Mesenchymal stem cell (in vitro differentiated cells and primary cell): ENCODE measurements at regions not wholly inside any gene's neighbourhood (a gene's known extent, or its start where the extent isn't known, plus 50 kb on each side); places are given as distances from the start of the nearest gene placed in this dataset.
"Not testable (repeated sequence)": the region's sequence is repeated elsewhere in the genome, so short reads cannot be mapped to it uniquely, and the experiment has no call there.

ENCODE experiments used
- DNase-seq: peaks from one replicate; pipeline ENCODE4 v3.0.0-alpha.2; 2013
- H2AFZ ChIP-seq: one replicate; pipeline ENCODE4 v1.6.1; 2013; ENCODE audit warnings: low read depth, mild to moderate bottlenecking, control low read depth, inconsistent platforms, low read length, moderate library complexity
- H2AK5ac ChIP-seq: 2 replicates; pipeline ENCODE4 v1.6.1; 2013; ENCODE audit warnings: low read length, moderate library complexity, mild to moderate bottlenecking, inconsistent platforms; ENCODE audit not compliant: severe bottlenecking
- H2BK120ac ChIP-seq: one replicate; pipeline ENCODE4 v1.6.1; 2013; ENCODE audit warnings: low read depth, mild to moderate bottlenecking, inconsistent platforms, low read length, moderate library complexity
- H2BK12ac ChIP-seq, 2 experiments: one replicate each; pipeline ENCODE4 v1.6.1; 2013; ENCODE audit warnings: inconsistent platforms in 2 of 2, low read length in 2 of 2, mild to moderate bottlenecking in 2 of 2, moderate library complexity in 2 of 2, control low read depth in 1 of 2
- H2BK15ac ChIP-seq: one replicate; pipeline ENCODE4 v1.6.1; 2013; ENCODE audit warnings: mild to moderate bottlenecking, low read depth, inconsistent platforms; ENCODE audit not compliant: poor library complexity, severe bottlenecking
- H2BK5ac ChIP-seq: 2 replicates; pipeline ENCODE4 v1.6.1; 2013; ENCODE audit warnings: low read depth, mild to moderate bottlenecking, low read length, control low read depth, inconsistent platforms; ENCODE audit not compliant: poor library complexity, severe bottlenecking
- H3K14ac ChIP-seq, 2 experiments: one replicate each; pipeline ENCODE4 v1.6.1; 2013; ENCODE audit warnings: inconsistent platforms in 2 of 2, low read length in 2 of 2, control low read depth in 1 of 2, mild to moderate bottlenecking in 1 of 2, moderate library complexity in 1 of 2
- H3K18ac ChIP-seq, 2 experiments: one replicate each; pipeline ENCODE4 v1.6.1; 2013; ENCODE audit warnings: inconsistent platforms in 2 of 2, low read length in 2 of 2, control low read depth in 1 of 2, low read depth in 1 of 2, mild to moderate bottlenecking in 1 of 2
- H3K23ac ChIP-seq, 2 experiments: one replicate each; pipeline ENCODE4 v1.6.1; 2013; ENCODE audit warnings: inconsistent platforms in 2 of 2, low read length in 2 of 2, mild to moderate bottlenecking in 2 of 2, moderate library complexity in 2 of 2, control low read depth in 1 of 2
- H3K27ac ChIP-seq: 2 replicates; pipeline ENCODE4 v1.5.1; 2013; ENCODE audit warnings: mild to moderate bottlenecking, moderate library complexity, low read length, control low read depth, inconsistent platforms; ENCODE audit not compliant: poor library complexity, severe bottlenecking
- H3K27me3 ChIP-seq, 2 experiments: 2 replicates each; pipeline versions ENCODE4 v1.6.1 to v1.7.0; 2013; ENCODE audit warnings: low read length in 2 of 2, mild to moderate bottlenecking in 2 of 2, moderate library complexity in 2 of 2, control low read depth in 1 of 2, inconsistent platforms in 1 of 2; ENCODE audit not compliant: control insufficient read depth in 1 of 2, insufficient read depth in 1 of 2
- H3K36me3 ChIP-seq, 2 experiments: 2 replicates each; pipeline versions ENCODE4 v1.6.1 to v1.7.0; 2013; ENCODE audit warnings: low read length in 2 of 2, control low read depth in 1 of 2, inconsistent platforms in 1 of 2, low read depth in 1 of 2, mild to moderate bottlenecking in 1 of 2; ENCODE audit not compliant: insufficient read depth in 2 of 2, control insufficient read depth in 1 of 2
- H3K4ac ChIP-seq, 2 experiments: one replicate each; pipeline ENCODE4 v1.6.1; 2013; ENCODE audit warnings: inconsistent platforms in 2 of 2, low read length in 2 of 2, mild to moderate bottlenecking in 2 of 2, moderate library complexity in 2 of 2, control low read depth in 1 of 2, low read depth in 1 of 2
- H3K4me1 ChIP-seq: 2 replicates; pipeline ENCODE4 v1.6.1; 2013; ENCODE audit warnings: low read depth, low read length, control low read depth; ENCODE audit not compliant: control insufficient read depth, insufficient read depth
- H3K4me2 ChIP-seq: 2 replicates; pipeline ENCODE4 v1.6.1; 2013; ENCODE audit warnings: low read length, mild to moderate bottlenecking, inconsistent platforms; ENCODE audit not compliant: poor library complexity, severe bottlenecking
- H3K4me3 ChIP-seq, 2 experiments: 2 replicates each; pipeline versions ENCODE4 v1.5.1 to v1.7.0; 2013; ENCODE audit warnings: low read length in 2 of 2, mild to moderate bottlenecking in 2 of 2, control low read depth in 1 of 2, low read depth in 1 of 2; ENCODE audit not compliant: insufficient read depth in 1 of 2
- H3K79me1 ChIP-seq: replicated peaks from 2 replicates; pipeline ENCODE4 v1.6.1; 2013; ENCODE audit warnings: mild to moderate bottlenecking, control low read depth, low read length, inconsistent platforms; ENCODE audit not compliant: poor library complexity, severe bottlenecking
- H3K9ac ChIP-seq: 2 replicates; pipeline ENCODE4 v1.7.0; 2013; ENCODE audit warnings: mild to moderate bottlenecking, low read length, moderate library complexity
- H3K9me3 ChIP-seq: 2 replicates; pipeline ENCODE4 v1.7.0; 2013; ENCODE audit warnings: mild to moderate bottlenecking, low read length; ENCODE audit not compliant: control insufficient read depth
- H4K8ac ChIP-seq: one replicate; pipeline ENCODE4 v1.6.1; 2013; ENCODE audit warnings: inconsistent platforms, mild to moderate bottlenecking, low read length, moderate library complexity
- H4K91ac ChIP-seq: one replicate; pipeline ENCODE4 v1.6.1; 2013; ENCODE audit warnings: mild to moderate bottlenecking, low read length, inconsistent platforms
- WGBS: methylation state at CpG from one replicate; pipeline ENCODE4 v1.1.7; 2013; ENCODE audit warnings: mixed read lengths; 5-methylcytosine and 5-hydroxymethylcytosine counted together

GRCh38 chr3:67154429-67154828 is 156.3 kb downstream of the KBTBD8 start:
- Histone ChIP-seq H2BK120ac (no peak overlapping the region), H2BK5ac (no peak overlapping the region), H2BK12ac (no peak overlapping the region), H3K23ac (no peak overlapping the region), H4K8ac (no peak overlapping the region), H3K27me3 (no peaks in the 10 kb centered on the region), H3K36me3 (no peaks in the 10 kb centered on the region), H3K18ac (no peak overlapping the region), H4K91ac (no peak overlapping the region), H3K4me3 (no peak overlapping the region), H2AFZ (no peak overlapping the region), H3K4me1 (no peaks in the 10 kb centered on the region), H3K27ac (no peak overlapping the region), H3K4ac (no peak overlapping the region), H3K9me3 (no peaks in the 10 kb centered on the region), H3K4me2 (no peak overlapping the region), H3K79me1 (no peaks in the 10 kb centered on the region), H3K9ac (no peak overlapping the region), H3K14ac (no peak overlapping the region), H2AK5ac (no peak overlapping the region), H2BK15ac (no peak overlapping the region)
- 57% methylated on average over 8 of the region's 8 CpGs for WGBS
- DNase-seq: no peak

DNA sequence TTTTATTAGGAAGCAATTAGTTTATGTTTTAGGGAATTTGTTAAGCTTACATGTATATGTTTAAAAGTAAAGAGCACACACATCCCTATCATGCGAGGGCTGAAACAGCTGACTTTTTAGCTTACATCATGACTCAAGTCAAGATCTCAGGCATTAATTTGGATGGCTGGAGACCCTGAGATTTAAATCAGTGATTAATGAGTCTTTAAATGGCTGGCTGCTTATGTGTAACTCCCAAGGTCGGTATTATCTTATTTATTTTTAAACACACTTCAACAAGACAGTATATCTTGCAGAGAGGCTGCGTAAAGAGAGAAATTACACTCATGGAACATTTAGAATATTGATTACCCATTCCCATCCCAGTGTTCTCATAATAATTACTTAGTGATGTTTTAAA is 169.4 kb downstream of the KBTBD8 start:
- no peak overlapping the region for H3K14ac ChIP-seq
- WGBS: no CpG with 5 or more reads among the region's 3 CpGs
- H3K18ac ChIP-seq: no peak overlapping the region
- H2BK120ac ChIP-seq: no peak overlapping the region
- H4K91ac ChIP-seq: no peak overlapping the region
- no peak overlapping the region for H3K27ac ChIP-seq
- H3K23ac ChIP-seq: no peak overlapping the region
- H2BK12ac ChIP-seq: no peak overlapping the region
- DNase-seq: no peak
- no peak overlapping the region for H2AFZ ChIP-seq
- no peaks in the 10 kb centered on the region for H3K4me1 ChIP-seq
- H3K4me2 ChIP-seq: no peak overlapping the region
- no peak overlapping the region for H3K9ac ChIP-seq
- no peaks in the 10 kb centered on the region for H3K36me3 ChIP-seq
- H2AK5ac ChIP-seq: no peak overlapping the region
- no peaks in the 10 kb centered on the region for H3K27me3 ChIP-seq
- peaks cover 15% of the 10 kb centered on the region for H3K9me3 ChIP-seq
- no peak overlapping the region for H2BK5ac ChIP-seq
- no peak overlapping the region for H2BK15ac ChIP-seq
- no peak overlapping the region for H3K4ac ChIP-seq
- no peak overlapping the region for H3K4me3 ChIP-seq
- no peak overlapping the region for H4K8ac ChIP-seq
- no peaks in the 10 kb centered on the region for H3K79me1 ChIP-seq

- Histone ChIP-seq H3K27ac (no peak overlapping the region), H3K4ac (no peak overlapping the region), H4K8ac (no peak overlapping the region), H3K14ac (no peak overlapping the region), H2BK12ac (no peak overlapping the region), H2BK120ac (no peak overlapping the region), H3K23ac (no peak overlapping the region), H3K36me3 (no peaks in the 10 kb centered on the region), H2BK5ac (no peak overlapping the region), H3K9me3 (peaks cover 19% of the 10 kb centered on the region), H4K91ac (no peak overlapping the region), H3K79me1 (no peaks in the 10 kb centered on the region), H3K4me1 (no peaks in the 10 kb centered on the region), H2AFZ (no peak overlapping the region), H3K4me2 (no peak overlapping the region), H3K4me3 (no peak overlapping the region), H2BK15ac (no peak overlapping the region), H3K9ac (no peak overlapping the region), H3K18ac (no peak overlapping the region), H3K27me3 (no peaks in the 10 kb centered on the region), H2AK5ac (no peak overlapping the region)
- 87% methylated on average over 2 of the region's 2 CpGs for WGBS
- no peak for DNase-seq
These were observed 173.7 kb downstream of the KBTBD8 start for GRCh38 chr3:67171841-67172240.

DNA sequence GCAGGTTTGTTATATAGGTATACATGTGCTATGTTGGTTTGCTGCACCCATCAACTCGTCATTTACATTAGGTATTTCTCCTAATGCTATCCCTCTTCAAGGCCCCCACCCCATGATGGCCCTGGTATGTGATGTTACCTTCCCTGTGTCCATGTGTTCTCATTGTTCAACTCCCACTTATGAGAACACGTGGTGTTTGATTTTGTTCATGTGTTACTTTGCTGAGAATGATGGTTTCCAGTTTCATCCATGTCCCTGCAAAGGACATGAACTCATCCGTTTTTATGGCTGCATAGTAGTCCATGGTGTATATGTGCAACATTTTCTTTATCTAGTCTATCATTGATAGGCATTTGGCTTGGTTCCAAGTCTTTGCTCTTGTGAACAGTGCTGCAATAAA is 175.0 kb downstream of the KBTBD8 start:
- not testable (repeated sequence) for H3K79me1 ChIP-seq, H3K4me3 ChIP-seq, H3K9ac ChIP-seq, H3K4me1 ChIP-seq, H3K4me2 ChIP-seq, H2BK120ac ChIP-seq, H4K8ac ChIP-seq, H3K27ac ChIP-seq, H3K18ac ChIP-seq, H2BK15ac ChIP-seq, H2BK5ac ChIP-seq, H3K23ac ChIP-seq, H3K4ac ChIP-seq, DNase-seq, H2AK5ac ChIP-seq, H3K14ac ChIP-seq, H3K27me3 ChIP-seq, H3K36me3 ChIP-seq, H2AFZ ChIP-seq, H4K91ac ChIP-seq, H2BK12ac ChIP-seq
- H3K9me3 ChIP-seq: peaks cover 19% of the 10 kb centered on the region
- WGBS: 71% methylated on average over 1 of the region's 3 CpGs
